ENCODE measurements at regions not wholly inside any gene's neighbourhood (a gene's known extent, or its start where the extent isn't known, plus 50 kb on each side); places are given as distances from the start of the nearest gene placed in this dataset.
"Not testable (repeated sequence)": the region's sequence is repeated elsewhere in the genome, so short reads cannot be mapped to it uniquely, and the experiment has no call there.

- TF ChIP-seq, protein P1, sequence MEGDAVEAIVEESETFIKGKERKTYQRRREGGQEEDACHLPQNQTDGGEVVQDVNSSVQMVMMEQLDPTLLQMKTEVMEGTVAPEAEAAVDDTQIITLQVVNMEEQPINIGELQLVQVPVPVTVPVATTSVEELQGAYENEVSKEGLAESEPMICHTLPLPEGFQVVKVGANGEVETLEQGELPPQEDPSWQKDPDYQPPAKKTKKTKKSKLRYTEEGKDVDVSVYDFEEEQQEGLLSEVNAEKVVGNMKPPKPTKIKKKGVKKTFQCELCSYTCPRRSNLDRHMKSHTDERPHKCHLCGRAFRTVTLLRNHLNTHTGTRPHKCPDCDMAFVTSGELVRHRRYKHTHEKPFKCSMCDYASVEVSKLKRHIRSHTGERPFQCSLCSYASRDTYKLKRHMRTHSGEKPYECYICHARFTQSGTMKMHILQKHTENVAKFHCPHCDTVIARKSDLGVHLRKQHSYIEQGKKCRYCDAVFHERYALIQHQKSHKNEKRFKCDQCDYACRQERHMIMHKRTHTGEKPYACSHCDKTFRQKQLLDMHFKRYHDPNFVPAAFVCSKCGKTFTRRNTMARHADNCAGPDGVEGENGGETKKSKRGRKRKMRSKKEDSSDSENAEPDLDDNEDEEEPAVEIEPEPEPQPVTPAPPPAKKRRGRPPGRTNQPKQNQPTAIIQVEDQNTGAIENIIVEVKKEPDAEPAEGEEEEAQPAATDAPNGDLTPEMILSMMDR (IDR thresholded peaks at IDR 0.05): not testable (repeated sequence)
- not testable (repeated sequence) for TF ChIP-seq POLR2A (IDR thresholded peaks at IDR 0.05)
These were observed 232.0 kb downstream of the CWH43 start for GRCh38 chr4:49218094-49218493.

Data from body of pancreas (tissue), 4 donors.